Endodermal cell (in vitro differentiated cells): ENCODE measurements at regions not wholly inside any gene's neighbourhood (a gene's known extent, or its start where the extent isn't known, plus 50 kb on each side); places are given as distances from the start of the nearest gene placed in this dataset.
"Not testable (repeated sequence)": the region's sequence is repeated elsewhere in the genome, so short reads cannot be mapped to it uniquely, and the experiment has no call there.

Experiments
- DNase-seq: peaks from one replicate; pipeline ENCODE4 v3.0.0-alpha.2; 2017
- H3K27ac ChIP-seq: 2 replicates; pipeline ENCODE4 v1.5.1; 2013; ENCODE audit warnings: mild to moderate bottlenecking, low read depth, low read length, moderate library complexity
- H3K27me3 ChIP-seq: 2 replicates; pipeline ENCODE4 v1.6.1; 2013; ENCODE audit warnings: mild to moderate bottlenecking, low read length, moderate library complexity; ENCODE audit not compliant: insufficient read depth, control insufficient read depth, poor library complexity, severe bottlenecking
- H3K36me3 ChIP-seq: 2 replicates; pipeline ENCODE4 v1.7.0; 2013; ENCODE audit warnings: mild to moderate bottlenecking, low read length, moderate library complexity; ENCODE audit not compliant: control insufficient read depth, insufficient read depth
- H3K4me1 ChIP-seq: one replicate; pipeline ENCODE4 v1.7.0; 2013; ENCODE audit warnings: low read length; ENCODE audit not compliant: control insufficient read depth, insufficient read depth
- H3K4me3 ChIP-seq: 2 replicates; pipeline ENCODE4 v1.5.1; 2013; ENCODE audit warnings: mild to moderate bottlenecking, low read length, moderate library complexity
- H3K9ac ChIP-seq: 2 replicates; pipeline ENCODE4 v1.6.1; 2013; ENCODE audit warnings: mild to moderate bottlenecking, low read length, moderate library complexity; ENCODE audit not compliant: poor library complexity, severe bottlenecking; ENCODE audit errors: extremely low read depth
- H3K9me3 ChIP-seq: 2 replicates; pipeline ENCODE4 v1.6.1; 2013; ENCODE audit warnings: mild to moderate bottlenecking, low read length, moderate library complexity; ENCODE audit not compliant: control insufficient read depth
- H3K27ac Mint-ChIP-seq: 2 replicates; pipeline ENCODE4 v1.8.0; 2020; ENCODE audit warnings: mixed read lengths
- H3K27me3 Mint-ChIP-seq: 2 replicates; pipeline ENCODE4 v1.8.0; 2021; ENCODE audit warnings: mild to moderate bottlenecking, mixed read lengths; ENCODE audit not compliant: insufficient read depth
- H3K36me3 Mint-ChIP-seq: 2 replicates; pipeline ENCODE4 v1.8.0; 2020; ENCODE audit warnings: low read depth, mixed read lengths
- H3K4me1 Mint-ChIP-seq: 2 replicates; pipeline ENCODE4 v1.8.0; 2020; ENCODE audit warnings: mixed read lengths
- H3K4me3 Mint-ChIP-seq: 2 replicates; pipeline ENCODE4 v1.8.0; 2020; ENCODE audit warnings: mild to moderate bottlenecking, moderate library complexity, mixed read lengths
- H3K9me3 Mint-ChIP-seq: 2 replicates; pipeline ENCODE4 v1.8.0; 2020; ENCODE audit warnings: mild to moderate bottlenecking, mixed read lengths
- CTCF ChIP-seq: fragments of 200-600 bp; sonication (generic); conservative IDR thresholded peaks from 2 replicates; pipeline ENCODE4 v1.5.0; 2021; ENCODE audit warnings: antibody characterized with exemption, mild to moderate bottlenecking
- WGBS, 2 experiments: methylation state at CpG; one replicate each; pipeline versions ENCODE4 v1.1.5 to v1.1.7; 2013; ENCODE audit warnings: missing lambda C conversion rate in 2 of 2, mixed read lengths in 1 of 2; ENCODE audit not compliant: insufficient coverage in 1 of 2, insufficient read length in 1 of 2; 5-methylcytosine and 5-hydroxymethylcytosine counted together

DNA sequence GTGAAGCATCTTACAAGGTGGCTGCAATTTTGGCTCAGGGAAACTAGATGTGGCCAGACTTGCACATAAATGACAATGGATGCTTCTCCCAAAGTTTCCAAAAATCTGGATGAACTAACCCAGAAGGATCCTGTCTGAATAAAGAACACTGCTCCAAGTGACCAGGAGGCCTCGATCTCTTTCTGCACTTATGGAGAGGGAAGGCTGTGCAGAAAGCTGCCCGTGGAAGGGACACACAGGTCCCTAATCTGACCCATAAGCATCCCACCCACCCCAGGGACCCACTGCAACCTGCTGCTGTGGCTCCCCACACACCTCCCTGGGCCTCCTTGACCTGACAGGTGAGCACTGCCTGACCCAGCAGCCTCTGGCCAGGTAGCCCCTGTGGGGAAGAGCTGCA lies 74.6 kb upstream of the SEC14L1 start:
- Mint-ChIP-seq H3K4me3 (no peak overlapping the region), H3K4me1 (peaks cover 7% of the 10 kb centered on the region), H3K27me3 (no peaks in the 10 kb centered on the region), H3K9me3 (no peaks in the 10 kb centered on the region), H3K27ac (no peak overlapping the region), H3K36me3 (no peaks in the 10 kb centered on the region)
- TF ChIP-seq CTCF, result no peak
- H3K4me3 ChIP-seq, result no peak overlapping the region
- no peak overlapping the region for H3K27ac ChIP-seq
- no peak for DNase-seq
- WGBS, 2 experiments, result 88% methylated on average over 2 of the region's 2 CpGs; no CpG with 5 or more reads in 1 of the 2 experiments
- no peaks in the 10 kb centered on the region for H3K36me3 ChIP-seq
- H3K27me3 ChIP-seq, result no peaks in the 10 kb centered on the region
- H3K9ac ChIP-seq, result no peak overlapping the region
- H3K9me3 ChIP-seq, result no peaks in the 10 kb centered on the region
- H3K4me1 ChIP-seq, result no peaks in the 10 kb centered on the region

GRCh38 chr17:77066726-77067409 lies 73.9 kb upstream of the SEC14L1 start:
- WGBS, 2 experiments, result 35 to 38% methylated on average over 8 to 10 of the region's 10 CpGs
- not testable (repeated sequence) for H3K36me3 ChIP-seq, H3K27ac ChIP-seq, H3K36me3 Mint-ChIP-seq, H3K4me1 ChIP-seq, H3K9ac ChIP-seq, H3K4me1 Mint-ChIP-seq, H3K9me3 Mint-ChIP-seq, H3K27me3 Mint-ChIP-seq, H3K27me3 ChIP-seq, H3K4me3 Mint-ChIP-seq, H3K27ac Mint-ChIP-seq, H3K9me3 ChIP-seq, H3K4me3 ChIP-seq
- peak; percentile 93 for DNase-seq
- peak; percentile 92 for TF ChIP-seq CTCF

DNA sequence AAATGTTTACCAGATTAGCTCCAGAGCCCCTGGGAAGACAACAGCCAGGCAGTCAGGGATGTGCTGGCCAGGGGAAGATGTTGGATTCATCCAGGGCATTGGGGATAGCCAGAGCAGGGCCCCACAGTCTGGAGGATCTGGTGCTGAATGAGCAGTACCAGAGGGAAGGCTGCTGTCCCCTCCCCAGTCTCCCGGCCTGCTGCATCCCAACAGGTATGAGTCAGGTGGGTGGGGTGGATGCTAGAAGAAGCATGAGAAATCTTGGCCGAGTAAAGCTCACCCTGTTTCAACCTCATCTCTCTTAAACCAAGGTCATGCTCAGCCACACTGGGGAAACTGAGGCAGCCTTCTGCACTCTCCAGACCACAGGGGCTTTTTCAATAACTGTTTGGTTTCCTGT lies 71.9 kb upstream of the SEC14L1 start:
- Mint-ChIP-seq H3K36me3 (no peaks in the 10 kb centered on the region), H3K27ac (no peak overlapping the region), H3K9me3 (no peaks in the 10 kb centered on the region), H3K4me1 (peaks cover 7% of the 10 kb centered on the region), H3K27me3 (peaks cover 5% of the 10 kb centered on the region), H3K4me3 (no peak overlapping the region)
- no peak overlapping the region for H3K4me3 ChIP-seq
- no peaks in the 10 kb centered on the region for H3K4me1 ChIP-seq
- H3K27me3 ChIP-seq, result peaks cover 10% of the 10 kb centered on the region
- H3K36me3 ChIP-seq, result no peaks in the 10 kb centered on the region
- WGBS, 2 experiments, result 94 to 100% methylated on average over 1 to 2 of the region's 2 CpGs
- H3K9me3 ChIP-seq, result no peaks in the 10 kb centered on the region
- no peak for DNase-seq
- TF ChIP-seq CTCF, result no peak
- no peak overlapping the region for H3K9ac ChIP-seq
- no peak overlapping the region for H3K27ac ChIP-seq
